ENCODE measurements at regions not wholly inside any gene's neighbourhood (a gene's known extent, or its start where the extent isn't known, plus 50 kb on each side); places are given as distances from the start of the nearest gene placed in this dataset.
"Not testable (repeated sequence)": the region's sequence is repeated elsewhere in the genome, so short reads cannot be mapped to it uniquely, and the experiment has no call there.

- no peak for DNase-seq
Measured at GRCh38 chr6:27771235-27771634, 141.0 kb downstream of the OR2B2 start.

DNA sequence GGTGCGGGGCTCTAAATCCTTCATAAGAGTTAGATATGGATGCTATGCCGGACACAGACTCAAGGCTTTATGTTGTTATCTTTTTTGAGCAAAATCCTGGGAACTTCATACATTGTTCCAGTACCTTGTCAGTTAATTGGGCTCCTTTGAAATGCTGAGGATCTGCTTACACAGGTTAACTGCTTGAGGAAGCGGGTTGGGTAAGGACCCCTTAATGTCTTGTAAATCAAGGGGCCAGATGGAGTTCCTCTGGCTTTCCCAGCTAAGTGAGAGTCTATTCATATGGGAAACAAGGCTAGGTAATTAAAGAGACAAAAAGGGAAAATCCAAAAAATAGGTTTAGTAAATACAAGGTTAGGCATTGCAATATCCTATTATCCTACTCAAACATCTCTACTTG lies 141.5 kb downstream of the OR2B2 start:
- no peak for DNase-seq

GRCh38 chr6:27768556-27768955 lies 143.6 kb downstream of the OR2B2 start:
- no peak for DNase-seq

DNA sequence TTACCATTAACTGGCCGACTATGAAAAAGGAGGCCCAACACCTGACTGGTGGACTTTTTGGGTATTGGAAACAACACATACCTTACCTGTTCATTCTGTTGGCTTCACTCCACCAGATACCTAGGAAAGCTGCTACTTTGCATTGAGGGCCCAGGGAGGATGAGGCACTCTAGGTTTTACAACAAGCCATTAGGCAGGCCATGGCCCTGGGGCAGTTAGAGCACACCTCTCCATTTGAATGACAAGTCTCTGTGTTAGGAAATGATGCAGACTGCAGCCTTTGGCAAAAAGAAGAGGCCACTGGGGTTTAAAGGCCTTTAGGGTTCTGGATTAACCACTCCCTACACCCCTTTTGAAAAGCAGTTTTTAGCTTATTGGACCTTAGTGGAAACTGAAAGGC lies 144.3 kb downstream of the OR2B2 start:
- DNase-seq: no peak

DNA sequence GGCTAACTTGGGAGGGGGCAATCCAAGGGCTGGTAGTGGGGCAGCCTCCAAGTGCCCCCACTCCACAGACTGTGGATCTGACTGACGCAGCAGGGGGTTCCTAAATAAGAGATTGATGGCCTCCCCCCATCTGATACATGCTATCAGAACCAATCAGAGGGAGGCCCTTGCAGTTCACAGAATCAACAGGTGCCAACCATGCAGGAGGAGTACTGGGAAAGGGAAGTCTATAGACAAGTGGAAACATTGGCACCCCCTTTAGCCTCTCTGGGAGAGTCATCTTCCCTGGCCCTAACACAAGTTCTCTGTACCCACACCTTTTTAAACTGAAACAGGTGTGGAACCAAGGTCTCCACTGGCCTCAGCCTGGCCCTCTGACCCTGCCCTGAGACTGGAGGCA lies 145.8 kb downstream of the OR2B2 start:
- no peak for DNase-seq

- no peak for DNase-seq
Measured at GRCh38 chr6:27765028-27765590, 147.1 kb downstream of the OR2B2 start.

- no peak for DNase-seq
Measured at GRCh38 chr6:27761391-27761790, 150.8 kb downstream of the OR2B2 start.

- no peak for DNase-seq
Measured at GRCh38 chr6:27760464-27760863, 151.7 kb downstream of the OR2B2 start.

- no peak for DNase-seq
Measured at GRCh38 chr6:27759930-27760329, 152.3 kb downstream of the OR2B2 start.

DNA sequence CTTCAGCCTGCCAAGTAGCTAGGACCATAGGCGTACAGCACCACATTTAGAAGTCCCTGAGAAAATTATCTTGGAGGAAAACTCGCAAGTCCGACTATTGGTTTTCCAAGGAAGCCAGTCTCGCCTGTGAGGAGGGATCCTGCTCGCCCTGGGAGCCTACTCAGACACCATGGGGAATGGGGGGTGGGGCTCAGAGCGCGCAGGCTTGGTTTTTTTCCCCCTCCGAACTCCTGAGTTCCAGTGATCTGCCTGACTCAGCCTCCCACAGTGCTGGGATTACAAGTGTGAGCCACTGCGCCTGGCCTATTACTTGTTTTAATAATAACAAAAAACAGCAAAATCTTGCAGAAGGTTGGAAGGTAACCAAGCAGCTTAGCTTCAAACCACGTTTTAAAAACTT lies 153.7 kb downstream of the OR2B2 start:
- no peak for DNase-seq

- no peak for DNase-seq
Measured at GRCh38 chr6:27757307-27757706, 154.9 kb downstream of the OR2B2 start.

DNA sequence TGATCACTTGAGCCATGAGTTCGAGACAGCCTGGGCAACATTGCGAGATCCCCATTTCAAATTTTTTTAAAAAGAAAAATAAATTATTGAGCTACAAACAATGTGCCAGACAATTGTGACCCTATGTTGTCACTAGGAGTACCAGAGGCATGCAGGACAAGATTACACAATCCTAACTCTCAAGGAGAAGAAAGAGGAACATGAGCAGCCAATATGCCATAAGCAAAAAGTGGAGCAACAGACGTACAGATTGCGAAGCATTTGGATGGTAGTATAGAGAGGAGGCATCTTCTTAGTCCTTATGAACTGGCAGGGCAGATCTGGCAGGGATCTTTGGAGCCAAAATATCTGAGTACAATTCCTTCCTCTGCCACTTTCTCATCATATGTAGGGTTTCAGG lies 156.4 kb downstream of the OR2B2 start:
- no peak for DNase-seq

GRCh38 chr6:27754408-27754782 lies 157.8 kb downstream of the OR2B2 start:
- no peak for DNase-seq

- DNase-seq: peak; percentile 87 to 91
Measured at GRCh38 chr6:27753668-27754407, 158.4 kb downstream of the OR2B2 start.

- peak; percentile 76 to 86 for DNase-seq
Measured at GRCh38 chr6:27752038-27752885, 159.9 kb downstream of the OR2B2 start.

DNA sequence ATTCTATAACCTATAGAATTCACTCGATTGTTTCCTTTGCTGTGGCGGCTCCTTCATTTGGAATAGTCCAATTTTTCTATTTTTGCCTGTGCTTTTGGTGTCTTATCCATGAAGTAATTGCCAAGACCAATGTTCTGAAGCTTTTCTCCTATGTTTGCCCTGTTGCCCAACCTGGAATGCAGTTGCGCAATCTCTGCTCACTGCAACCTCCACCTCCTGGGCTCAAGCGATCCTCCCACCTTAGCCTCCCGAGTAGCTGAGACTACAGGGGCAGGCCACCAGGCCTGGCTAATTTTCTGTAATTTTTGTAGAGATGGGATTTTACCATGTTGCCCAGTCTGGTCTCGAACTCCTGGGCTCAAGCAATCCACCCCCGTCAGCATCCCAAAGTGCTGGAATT lies 163.5 kb downstream of the OR2B2 start:
- no peak for DNase-seq

DNA sequence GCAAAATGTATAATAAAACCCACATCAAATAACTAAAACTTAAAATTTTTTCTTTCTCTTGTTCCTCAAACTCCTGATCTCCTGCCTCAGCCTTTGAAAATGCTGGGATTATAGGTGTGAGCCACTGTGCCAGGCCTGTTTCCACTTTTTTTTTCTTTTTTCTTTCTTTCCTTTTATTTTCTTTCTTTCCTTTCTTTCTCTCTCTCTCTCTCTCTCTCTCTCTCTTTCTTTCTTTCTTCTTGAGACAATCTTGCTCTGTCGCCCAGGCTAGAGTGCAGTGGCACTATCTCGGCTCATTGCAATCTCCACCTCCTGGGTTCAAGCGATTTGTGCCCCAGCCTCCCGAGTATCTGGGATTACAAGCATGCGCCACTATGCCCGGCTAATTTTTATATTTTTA lies 164.6 kb downstream of the OR2B2 start:
- DNase-seq: no peak

DNA sequence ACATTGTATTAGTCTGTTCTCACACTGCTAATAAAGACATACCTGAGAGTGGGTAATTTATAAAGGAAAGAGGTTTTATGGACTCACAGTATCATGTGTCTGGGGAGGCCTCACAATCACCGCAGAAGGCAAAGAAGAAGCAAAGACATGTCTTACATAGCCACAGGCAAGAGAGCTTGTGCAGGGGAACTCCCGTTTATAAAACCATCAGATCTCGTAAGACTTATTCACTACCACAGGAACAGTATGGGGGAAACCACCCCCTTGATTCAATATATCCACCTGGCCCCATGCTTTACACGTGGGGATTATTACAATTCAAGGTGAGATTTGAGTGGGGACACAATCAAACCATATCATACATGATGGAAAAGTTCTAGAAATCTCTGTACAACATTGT lies 165.3 kb downstream of the OR2B2 start:
- not testable (repeated sequence) for DNase-seq

GRCh38 chr6:27743787-27744186 lies 168.4 kb downstream of the OR2B2 start:
- DNase-seq: no peak

DNA sequence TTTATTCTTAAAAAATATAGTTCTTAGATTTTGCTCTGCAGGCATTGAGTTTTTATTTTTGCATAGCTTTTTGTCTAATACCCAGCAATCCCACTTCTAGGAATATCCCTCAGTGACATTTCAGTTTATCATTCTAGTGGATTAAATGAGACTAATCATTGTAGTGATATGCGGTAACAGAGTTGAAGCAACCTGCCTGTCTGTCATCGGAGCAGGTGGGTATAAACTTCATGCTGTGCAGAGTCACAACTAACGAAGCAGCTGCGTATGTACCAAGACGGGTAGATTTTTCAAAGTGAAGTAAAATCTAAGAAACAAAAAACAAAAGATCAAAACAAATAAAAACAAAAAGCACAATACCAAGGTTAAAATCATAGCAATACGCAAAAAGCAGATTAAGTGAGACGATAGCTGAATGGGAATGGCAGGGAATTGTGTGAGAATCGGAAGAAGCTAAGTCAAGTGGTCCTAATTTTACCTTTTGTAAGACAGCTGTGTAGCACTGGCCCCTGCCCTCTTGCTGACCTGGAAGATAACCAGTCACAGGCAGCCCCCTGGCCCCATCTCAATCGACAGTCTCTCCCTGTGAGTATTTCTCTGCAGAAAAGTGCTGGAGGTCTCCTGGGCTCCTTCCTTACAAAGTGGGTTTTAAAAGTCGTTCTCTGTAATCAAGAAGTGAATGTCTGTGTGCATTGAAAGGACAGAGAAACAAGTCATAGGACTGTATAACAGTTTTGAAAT lies 169.2 kb downstream of the OR2B2 start:
- DNase-seq: no peak

DNA sequence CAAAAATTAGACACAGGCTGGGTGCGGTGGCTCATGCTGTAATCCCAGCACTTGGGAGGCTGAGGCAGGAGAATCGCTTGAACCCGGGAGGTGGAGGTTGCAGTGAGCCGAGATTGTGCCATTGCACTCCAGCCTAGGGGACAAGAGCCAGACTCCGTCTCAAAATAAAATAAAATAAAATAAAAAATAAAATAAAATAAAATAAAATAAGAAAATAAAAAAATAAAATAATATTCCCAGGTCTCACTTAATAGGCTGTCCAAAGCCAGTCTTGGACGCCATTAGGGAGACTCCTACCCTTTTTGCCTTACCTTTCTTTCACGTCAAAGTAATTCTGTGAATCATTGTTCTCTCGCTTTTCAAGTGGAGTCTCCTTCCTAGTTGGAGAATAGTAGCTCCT lies 172.3 kb downstream of the OR2B2 start:
- not testable (repeated sequence) for DNase-seq

DNA sequence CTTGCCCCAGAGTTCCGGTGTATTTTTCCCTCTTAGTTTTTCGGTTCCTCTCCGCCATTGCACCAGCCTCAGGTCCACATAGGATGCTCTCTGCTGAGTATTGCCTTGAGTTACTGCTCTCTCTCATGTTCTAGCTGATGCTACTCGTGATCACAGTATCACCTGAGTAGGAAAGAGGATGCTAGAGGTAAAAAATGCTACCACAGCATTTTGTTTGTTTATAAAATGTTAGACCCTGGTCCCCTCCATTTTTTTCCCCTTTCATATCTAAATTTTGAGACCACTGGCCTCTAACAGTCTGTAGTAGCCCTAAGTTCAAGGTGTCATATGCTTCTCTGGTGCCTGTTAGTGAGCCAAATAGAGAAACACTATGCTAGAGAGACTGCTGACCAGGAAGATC lies 175.5 kb downstream of the OR2B2 start:
- DNase-seq: no peak

GRCh38 chr6:27728442-27728841 lies 183.8 kb downstream of the OR2B2 start:
- DNase-seq: no peak

All from NCI-H526 (cell line).